ENCODE measurements at regions not wholly inside any gene's neighbourhood (a gene's known extent, or its start where the extent isn't known, plus 50 kb on each side); places are given as distances from the start of the nearest gene placed in this dataset.

- H3K79me2 ChIP-seq (ENCODE audit: control insufficient read depth in 1 of 2, insufficient read depth in 2 of 2, low read length in 2 of 2), result no peaks in the 10 kb centered on the region
- no peak overlapping the region for H2BK5ac ChIP-seq (ENCODE audit: low read depth, low read length)
- H4K5ac ChIP-seq (ENCODE audit: insufficient read length, low read depth, low read length), result no peak overlapping the region
- no peak overlapping the region for H3K27ac ChIP-seq (ENCODE audit: low read depth, low read length)
- H2BK120ac ChIP-seq (replicated peaks; ENCODE audit: low read depth, low read length), result no peak overlapping the region
- no peak overlapping the region for H3K14ac ChIP-seq (ENCODE audit: insufficient read length)
- H3K4me2 ChIP-seq (ENCODE audit: insufficient read depth in 1 of 2, low read depth in 2 of 2, low read length in 2 of 2), result no peak overlapping the region
- H3K4me3 ChIP-seq (ENCODE audit: extremely low read depth in 1 of 4, insufficient read depth in 2 of 4, low read depth in 3 of 4, low read length in 4 of 4), result no peak overlapping the region
- WGBS, 2 experiments (ENCODE audit: extremely low coverage in 1 of 2, insufficient coverage in 1 of 2, insufficient read length in 1 of 2, insufficient replicate concordance in 2 of 2, low coverage in 1 of 2, low lambda C conversion rate in 2 of 2, missing lambda C conversion rate in 1 of 2), result 75% methylated on average over 3 of the region's 3 CpGs; no CpG with 5 or more reads in 1 of the 2 experiments
- H3K27me3 ChIP-seq (replicated peaks in 1 of 4; ENCODE audit: control insufficient read depth in 3 of 4, extremely low read depth in 1 of 4, insufficient read depth in 3 of 4, low read length in 3 of 4), result no peaks in the 10 kb centered on the region
- no peak overlapping the region for H2AK5ac ChIP-seq (ENCODE audit: low read depth, low read length)
- H3K9ac ChIP-seq (replicated peaks in 1 of 4; ENCODE audit: extremely low read depth in 1 of 4, low read depth in 3 of 4, low read length in 3 of 4), result no peak overlapping the region
- no peak overlapping the region for H4K8ac ChIP-seq (ENCODE audit: extremely low read depth, insufficient read depth, low read length)
- no peak for DNase-seq (ENCODE audit: low read depth in 1 of 2, low spot score in 2 of 2)
- no peaks in the 10 kb centered on the region for H3K36me3 ChIP-seq (ENCODE audit: control insufficient read depth in 2 of 4, insufficient read depth in 4 of 4, low read length in 3 of 4)
- H3K79me1 ChIP-seq (ENCODE audit: low read depth, low read length), result no peaks in the 10 kb centered on the region
- no peak overlapping the region for H3K4ac ChIP-seq (replicated peaks; ENCODE audit: insufficient read length, low read depth, low read length)
- H2BK15ac ChIP-seq (ENCODE audit: low read length), result no peak overlapping the region
- no peak overlapping the region for H2AFZ ChIP-seq (ENCODE audit: low read length)
- H4K91ac ChIP-seq (replicated peaks; ENCODE audit: insufficient read length, low read length), result no peak overlapping the region
- H2BK20ac ChIP-seq (ENCODE audit: low read length), result no peak overlapping the region
- no peaks in the 10 kb centered on the region for H4K20me1 ChIP-seq (replicated peaks in 1 of 2; ENCODE audit: control insufficient read depth in 1 of 2, insufficient read depth in 2 of 2, low read length in 2 of 2)
- H3K56ac ChIP-seq (replicated peaks; ENCODE audit: insufficient read length, low read depth, low read length), result no peak overlapping the region
- POLR2A ChIA-PET (ENCODE audit: partially characterized antibody), result no interaction called here
- no peaks in the 10 kb centered on the region for H3K9me3 ChIP-seq (ENCODE audit: insufficient read depth in 2 of 2, low read depth in 1 of 2, low read length in 1 of 2)
- H3K4me1 ChIP-seq (replicated peaks in 1 of 4; ENCODE audit: control insufficient read depth in 3 of 4, insufficient read depth in 4 of 4, low read length in 3 of 4), result peaks cover 0 to 6% (median 1%) of the 10 kb centered on the region in 4 experiments; a peak in 3 of 7 replicates
- no peak overlapping the region for H3K23ac ChIP-seq (ENCODE audit: insufficient read length)
- no peak overlapping the region for H3K18ac ChIP-seq (ENCODE audit: extremely low read depth, low read length)
- no peaks in the 10 kb centered on the region for H3K23me2 ChIP-seq (ENCODE audit: low read depth, low read length)
- CTCF ChIA-PET (ENCODE audit: partially characterized antibody), result no interaction called here
- H2BK12ac ChIP-seq (ENCODE audit: low read depth, low read length), result no peak overlapping the region
- no peak for FAIRE-seq
- TF ChIP-seq ZNF274 (IDR thresholded peaks at IDR 0.05; ENCODE audit: borderline replicate concordance, extremely low read depth, low read length) (no peak), ASH2L (IDR thresholded peaks at IDR 0.05; ENCODE audit: low read length) (no peak), ATF3 (IDR thresholded peaks at IDR 0.05; ENCODE audit: insufficient read depth, low read depth, low read length) (no peak), BRCA1 (IDR thresholded peaks at IDR 0.05; ENCODE audit: low read depth, low read length) (no peak), KDM5A (IDR thresholded peaks at IDR 0.05; ENCODE audit: low read length) (no peak), SP1 (IDR thresholded peaks at IDR 0.05; ENCODE audit: low read depth, low read length) (no peak), SP2 (IDR thresholded peaks at IDR 0.05; ENCODE audit: low read length) (no peak), SIRT6 (IDR thresholded peaks at IDR 0.05; ENCODE audit: low read length) (no peak), PHF8 (conservative IDR thresholded peaks at IDR 0.05; ENCODE audit: low read depth, low read length) (no peak), SP4 (IDR thresholded peaks at IDR 0.05; ENCODE audit: low read length) (no peak), BCL11A (IDR thresholded peaks at IDR 0.05; ENCODE audit: low read depth in 2 of 2, low read length in 2 of 2) (no peak), POLR2A (IDR thresholded peaks at IDR 0.05; ENCODE audit: control extremely low read depth in 1 of 2, low read depth in 2 of 2, low read length in 2 of 2) (no peak), CTBP2 (IDR thresholded peaks at IDR 0.05; ENCODE audit: borderline replicate concordance, insufficient read depth, insufficient read length, low read length) (no peak), GTF2F1 (IDR thresholded peaks at IDR 0.05; ENCODE audit: borderline replicate concordance, low read depth, low read length) (no peak), SAP30 (IDR thresholded peaks at IDR 0.05; ENCODE audit: insufficient read depth, insufficient replicate concordance, low read length) (no peak)
Measured at GRCh38 chr14:31994391-31995033, 82.6 kb upstream of the ARHGAP5 start.

All from H1 (cell line).